ENCODE measurements at regions not wholly inside any gene's neighbourhood (a gene's known extent, or its start where the extent isn't known, plus 50 kb on each side); places are given as distances from the start of the nearest gene placed in this dataset.

DNA sequence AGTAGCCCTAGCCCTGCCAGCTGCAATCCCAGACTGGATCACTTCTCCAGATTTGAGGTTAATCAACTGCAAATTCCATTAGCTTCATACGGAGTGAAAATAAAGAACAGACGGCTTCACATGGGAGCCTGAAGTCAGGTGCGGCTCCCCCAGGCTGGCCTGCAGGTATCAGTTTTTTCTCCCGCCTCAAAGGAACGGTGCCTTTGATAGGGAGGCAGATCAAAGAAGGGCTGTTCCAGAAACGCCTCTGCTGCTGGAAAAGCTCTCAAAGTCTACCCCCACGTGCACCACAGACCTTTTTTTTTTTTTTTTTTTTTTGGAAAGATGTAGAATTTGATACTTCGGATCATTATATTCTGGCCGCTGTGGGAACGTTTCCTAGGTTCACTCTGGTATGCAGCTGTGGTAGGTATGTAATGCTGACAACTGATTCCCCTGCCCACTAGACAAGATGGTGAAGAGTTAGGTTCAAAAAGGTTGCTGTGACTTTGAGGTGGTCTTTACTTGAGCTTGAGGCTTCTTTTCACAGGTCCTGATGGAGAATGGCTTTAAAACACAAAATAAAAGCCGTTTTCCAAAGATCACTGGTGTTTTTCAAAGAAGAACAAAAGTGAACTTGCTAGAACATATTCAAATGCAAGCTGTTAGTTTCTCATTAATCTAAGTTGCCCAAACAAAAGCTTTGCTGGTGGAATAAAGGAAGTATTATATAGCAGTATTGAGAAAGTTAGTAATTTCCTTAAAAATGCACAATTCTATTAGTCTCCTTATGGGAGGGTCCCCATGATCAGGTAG, 189.0 kb upstream of the NFIA start:
- TF ChIP-seq POLR2AphosphoS5 (IDR thresholded peaks at IDR 0.05; ENCODE audit: borderline replicate concordance, low read depth, low read length), result no peak
- no peak for TF ChIP-seq EZH2 (IDR thresholded peaks at IDR 0.05)

Measured in SK-N-MC (cell line).